A673 (cell line): ENCODE measurements at regions not wholly inside any gene's neighbourhood (a gene's known extent, or its start where the extent isn't known, plus 50 kb on each side); places are given as distances from the start of the nearest gene placed in this dataset.

Source experiments
- BruUV-seq: library from RNA; stranded (reverse); fragments of 400-500 nt; replicated peaks from 2 replicates; lab custom pipeline; 2021; lab: Mats Ljungman, UMichigan
- CTCF ChIA-PET: fragments of 300-600 bp; sonication (Branson Sonifier 250); formaldehyde crosslinking; loops from one replicate; lab custom pipeline; 2022; ENCODE audit warnings: antibody characterized with exemption; lab: Charles Lee
- POLR2A ChIA-PET: fragments of 300-600 bp; sonication (Branson Sonifier 250); formaldehyde crosslinking; loops from one replicate; lab custom pipeline; 2022; ENCODE audit warnings: antibody characterized with exemption; ENCODE audit not compliant: low non-redundant PET; lab: Charles Lee
- DNase-seq: peaks from one replicate; pipeline ENCODE4 v3.0.0-alpha.2; 2015; ENCODE audit warnings: low spot score
- H3K27ac ChIP-seq: fragments of 200-600 bp; sonication (generic); 2 replicates; pipeline ENCODE4 v1.5.1; 2016; ENCODE audit warnings: mixed run types, low read depth, mild to moderate bottlenecking, mixed read lengths, antibody characterized with exemption, low read length; ENCODE audit not compliant: poor library complexity, severe bottlenecking
- H3K27me3 ChIP-seq: fragments of 200-600 bp; sonication (generic); replicated peaks from 2 replicates; pipeline ENCODE4 v1.6.1; 2017; ENCODE audit warnings: mixed run types, low read depth, mild to moderate bottlenecking, mixed read lengths, antibody characterized with exemption, low read length; ENCODE audit not compliant: insufficient read depth, poor library complexity
- H3K36me3 ChIP-seq: fragments of 200-600 bp; sonication (generic); 2 replicates; pipeline ENCODE4 v1.6.1; 2016; ENCODE audit warnings: mixed run types, mild to moderate bottlenecking, mixed read lengths, antibody characterized with exemption, low read length; ENCODE audit not compliant: insufficient read depth, poor library complexity, severe bottlenecking
- H3K4me1 ChIP-seq: fragments of 200-600 bp; sonication (generic); 2 replicates; pipeline ENCODE4 v1.6.1; 2017; ENCODE audit warnings: mixed run types, mild to moderate bottlenecking, mixed read lengths, antibody characterized with exemption, low read length; ENCODE audit not compliant: insufficient read depth, poor library complexity, severe bottlenecking
- H3K4me3 ChIP-seq: fragments of 200-600 bp; sonication (generic); 2 replicates; pipeline ENCODE4 v1.5.1; 2016; ENCODE audit warnings: low read depth, mixed run types, mild to moderate bottlenecking, mixed read lengths, low read length; ENCODE audit not compliant: poor library complexity, severe bottlenecking
- H3K9me3 ChIP-seq: fragments of 200-600 bp; sonication (generic); 2 replicates; pipeline ENCODE4 v1.6.1; 2016; ENCODE audit warnings: mixed run types, low read depth, mild to moderate bottlenecking, mixed read lengths, antibody characterized with exemption, low read length; ENCODE audit not compliant: poor library complexity, severe bottlenecking
- CTCF ChIP-seq: fragments of 300-800, 200-600 bp; sonication (generic); conservative IDR thresholded peaks from 2 replicates; pipeline ENCODE4 v1.5.1; 2017; ENCODE audit warnings: low read depth, mild to moderate bottlenecking, antibody characterized with exemption, low read length, moderate library complexity, mixed read lengths
- EZH2 ChIP-seq: fragments of 200-600 bp; sonication (generic); IDR thresholded peaks from 2 replicates; pipeline ENCODE4 v1.6.1; 2017; ENCODE audit warnings: borderline replicate concordance, low read depth, mild to moderate bottlenecking, mixed read lengths, antibody characterized with exemption, low read length; ENCODE audit not compliant: poor library complexity, severe bottlenecking
- intact Hi-C: fragments of 100-400 bp; cut with micrococcal nuclease; formaldehyde crosslinking; loops from one replicate; pipeline ENCODE4 v1.10.0; 2022; ENCODE audit not compliant: unreplicated experiment

- intact Hi-C loops: no loop called here
- DNase-seq: no peak
- Histone ChIP-seq H3K27me3 (no peaks in the 10 kb centered on the region), H3K4me1 (no peaks in the 10 kb centered on the region), H3K4me3 (no peak overlapping the region), H3K27ac (no peak overlapping the region), H3K9me3 (no peaks in the 10 kb centered on the region), H3K36me3 (no peaks in the 10 kb centered on the region)
- BruUV-seq: no TSS peak
- POLR2A ChIA-PET: no interaction called here
- TF ChIP-seq EZH2: no peak
- no peak for TF ChIP-seq CTCF
- CTCF ChIA-PET: no interaction called here
Observed at GRCh38 chr21:15122241-15122640, 57.4 kb upstream of the NRIP1 start.

- CTCF ChIA-PET: no interaction called here
- H3K9me3 ChIP-seq: no peaks in the 10 kb centered on the region
- no peak overlapping the region for H3K4me3 ChIP-seq
- TF ChIP-seq CTCF: no peak
- TF ChIP-seq EZH2: no peak
- H3K4me1 ChIP-seq: no peaks in the 10 kb centered on the region
- no peaks in the 10 kb centered on the region for H3K36me3 ChIP-seq
- POLR2A ChIA-PET: no interaction called here
- H3K27ac ChIP-seq: no peak overlapping the region
- intact Hi-C loops: no loop called here
- no peaks in the 10 kb centered on the region for H3K27me3 ChIP-seq
- BruUV-seq: no TSS peak
- DNase-seq: no peak
Observed at GRCh38 chr21:15124731-15125130, 59.9 kb upstream of the NRIP1 start.

DNA sequence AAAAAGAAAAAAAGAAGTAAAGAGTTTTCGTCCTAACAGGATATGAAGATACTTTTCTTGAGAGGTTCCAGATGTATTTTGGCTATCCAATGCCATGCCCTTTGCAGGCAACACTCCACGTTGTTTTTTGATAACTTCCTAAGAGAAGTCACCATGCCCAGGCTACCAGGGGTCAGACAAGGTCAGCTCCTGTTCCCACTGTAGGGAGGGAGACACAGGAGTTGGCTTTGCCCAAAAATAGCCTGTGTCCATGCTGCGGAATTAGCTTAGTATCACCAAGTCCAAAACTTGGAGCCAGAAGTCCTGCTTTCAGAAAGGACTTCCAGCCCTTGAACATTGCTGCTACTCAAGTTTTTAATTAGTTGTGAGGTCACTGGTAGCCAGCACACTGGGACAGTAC is 62.1 kb upstream of the NRIP1 start:
- no peak for DNase-seq
- CTCF ChIA-PET: no interaction called here
- Histone ChIP-seq H3K9me3 (no peaks in the 10 kb centered on the region), H3K27me3 (no peaks in the 10 kb centered on the region), H3K36me3 (no peaks in the 10 kb centered on the region), H3K27ac (no peak overlapping the region), H3K4me3 (no peak overlapping the region), H3K4me1 (no peaks in the 10 kb centered on the region)
- no TSS peak for BruUV-seq
- POLR2A ChIA-PET: no interaction called here
- TF ChIP-seq CTCF (no peak), EZH2 (no peak)
- intact Hi-C loops: no loop called here
